ENCODE measurements at regions not wholly inside any gene's neighbourhood (a gene's known extent, or its start where the extent isn't known, plus 50 kb on each side); places are given as distances from the start of the nearest gene placed in this dataset.

DNA sequence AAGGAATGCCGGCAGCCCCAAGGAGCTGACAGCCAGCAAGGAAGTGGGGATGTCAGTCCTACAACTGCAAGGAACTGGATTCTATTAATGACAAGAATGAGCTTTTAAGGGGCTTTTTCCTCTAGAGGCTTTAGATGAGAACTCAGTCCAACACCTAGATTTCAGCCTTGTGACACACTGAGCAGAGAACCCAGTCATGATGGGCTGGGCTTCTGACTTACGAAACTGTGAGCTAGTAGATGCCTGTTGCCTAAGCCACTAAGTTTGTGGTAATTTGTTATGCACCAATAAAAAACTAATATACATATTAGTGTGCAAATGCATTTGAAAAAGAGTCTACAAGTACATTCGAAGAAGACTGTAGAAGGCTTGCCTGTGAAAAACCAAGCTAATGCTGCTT is 263.3 kb downstream of the SOX4 start:
- TF ChIP-seq ELK1 (IDR thresholded peaks at IDR 0.05; ENCODE audit: borderline replicate concordance, low read depth, low read length) (no peak), POLR2A (IDR thresholded peaks at IDR 0.05; ENCODE audit: low read depth, low read length) (no peak), USF2 (IDR thresholded peaks at IDR 0.05; ENCODE audit: low read depth, low read length) (no peak), RAD21 (IDR thresholded peaks at IDR 0.05; ENCODE audit: low read length) (no peak), MAZ (IDR thresholded peaks at IDR 0.05; ENCODE audit: borderline replicate concordance, low read depth, low read length) (no peak)
- TF ChIP-seq, protein P1, sequence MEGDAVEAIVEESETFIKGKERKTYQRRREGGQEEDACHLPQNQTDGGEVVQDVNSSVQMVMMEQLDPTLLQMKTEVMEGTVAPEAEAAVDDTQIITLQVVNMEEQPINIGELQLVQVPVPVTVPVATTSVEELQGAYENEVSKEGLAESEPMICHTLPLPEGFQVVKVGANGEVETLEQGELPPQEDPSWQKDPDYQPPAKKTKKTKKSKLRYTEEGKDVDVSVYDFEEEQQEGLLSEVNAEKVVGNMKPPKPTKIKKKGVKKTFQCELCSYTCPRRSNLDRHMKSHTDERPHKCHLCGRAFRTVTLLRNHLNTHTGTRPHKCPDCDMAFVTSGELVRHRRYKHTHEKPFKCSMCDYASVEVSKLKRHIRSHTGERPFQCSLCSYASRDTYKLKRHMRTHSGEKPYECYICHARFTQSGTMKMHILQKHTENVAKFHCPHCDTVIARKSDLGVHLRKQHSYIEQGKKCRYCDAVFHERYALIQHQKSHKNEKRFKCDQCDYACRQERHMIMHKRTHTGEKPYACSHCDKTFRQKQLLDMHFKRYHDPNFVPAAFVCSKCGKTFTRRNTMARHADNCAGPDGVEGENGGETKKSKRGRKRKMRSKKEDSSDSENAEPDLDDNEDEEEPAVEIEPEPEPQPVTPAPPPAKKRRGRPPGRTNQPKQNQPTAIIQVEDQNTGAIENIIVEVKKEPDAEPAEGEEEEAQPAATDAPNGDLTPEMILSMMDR (conservative IDR thresholded peaks at IDR 0.05; ENCODE audit: low read depth, low read length): no peak
